CD8-positive, alpha-beta memory T cell (primary cell): ENCODE measurements at regions not wholly inside any gene's neighbourhood (a gene's known extent, or its start where the extent isn't known, plus 50 kb on each side); places are given as distances from the start of the nearest gene placed in this dataset.

Source experiments
- CTCF ChIA-PET: fragments of 350-600 bp; sonication (Branson Sonifier 250); formaldehyde crosslinking; loops from one replicate; lab custom pipeline; 2021; ENCODE audit warnings: antibody characterized with exemption; lab: Charles Lee
- POLR2A ChIA-PET: fragments of 350-600 bp; sonication (Branson Sonifier 250); formaldehyde crosslinking; loops from one replicate; lab custom pipeline; 2021; ENCODE audit warnings: antibody characterized with exemption; lab: Charles Lee
- DNase-seq, 5 donors: peaks; one replicate each; pipeline versions ENCODE4 v3.0.0 to v3.0.0-alpha.2; 2020 to 2022; ENCODE audit warnings: mixed read lengths in 1 of 5
- H3K27ac ChIP-seq: one replicate; pipeline ENCODE4 v1.7.0; 2013; ENCODE audit warnings: low read depth, mild to moderate bottlenecking, low read length, moderate library complexity
- H3K27me3 ChIP-seq: 2 replicates; pipeline ENCODE4 v1.7.0; 2013; ENCODE audit warnings: low read length, mild to moderate bottlenecking; ENCODE audit not compliant: insufficient read depth, poor library complexity, severe bottlenecking
- H3K36me3 ChIP-seq: 2 replicates; pipeline ENCODE4 v1.7.0; 2013; ENCODE audit warnings: mild to moderate bottlenecking, low read length, moderate library complexity; ENCODE audit not compliant: insufficient read depth
- H3K4me1 ChIP-seq: 2 replicates; pipeline ENCODE4 v1.7.0; 2013; ENCODE audit warnings: mild to moderate bottlenecking, low read length, moderate library complexity; ENCODE audit not compliant: insufficient read depth
- H3K4me3 ChIP-seq: 2 replicates; pipeline ENCODE4 v1.7.0; 2013; ENCODE audit warnings: mild to moderate bottlenecking, low read length
- H3K9me3 ChIP-seq: 2 replicates; pipeline ENCODE4 v1.7.0; 2013; ENCODE audit warnings: mild to moderate bottlenecking, low read length
- H3K27ac Mint-ChIP-seq, 8 donors: one replicate each; pipeline ENCODE4 v1.8.0; 2020 to 2021; ENCODE audit warnings: mixed read lengths in 8 of 8, mild to moderate bottlenecking in 6 of 8, inconsistent platforms in 3 of 8, moderate library complexity in 3 of 8
- H3K27me3 Mint-ChIP-seq, 2 donors: one replicate each; pipeline ENCODE4 v1.8.0; 2020 to 2021; ENCODE audit warnings: mixed read lengths in 2 of 2, mild to moderate bottlenecking in 1 of 2, moderate library complexity in 1 of 2
- H3K36me3 Mint-ChIP-seq, 3 donors: one replicate each; pipeline ENCODE4 v1.8.0; 2020 to 2021; ENCODE audit warnings: mixed read lengths in 3 of 3, inconsistent platforms in 1 of 3, mild to moderate bottlenecking in 1 of 3
- H3K4me1 Mint-ChIP-seq, 3 donors: one replicate each; pipeline ENCODE4 v1.8.0; 2020 to 2021; ENCODE audit warnings: mixed read lengths in 3 of 3, inconsistent platforms in 1 of 3, mild to moderate bottlenecking in 1 of 3
- H3K4me3 Mint-ChIP-seq, 7 donors: one replicate each; pipeline ENCODE4 v1.8.0; 2020 to 2021; ENCODE audit warnings: mixed read lengths in 7 of 7, mild to moderate bottlenecking in 6 of 7, moderate library complexity in 4 of 7, inconsistent platforms in 2 of 7
- H3K9me3 Mint-ChIP-seq, 5 donors: one replicate each; pipeline ENCODE4 v1.8.0; 2020 to 2022; ENCODE audit warnings: mixed read lengths in 5 of 5, mild to moderate bottlenecking in 3 of 5, moderate library complexity in 2 of 5, inconsistent platforms in 1 of 5

DNA sequence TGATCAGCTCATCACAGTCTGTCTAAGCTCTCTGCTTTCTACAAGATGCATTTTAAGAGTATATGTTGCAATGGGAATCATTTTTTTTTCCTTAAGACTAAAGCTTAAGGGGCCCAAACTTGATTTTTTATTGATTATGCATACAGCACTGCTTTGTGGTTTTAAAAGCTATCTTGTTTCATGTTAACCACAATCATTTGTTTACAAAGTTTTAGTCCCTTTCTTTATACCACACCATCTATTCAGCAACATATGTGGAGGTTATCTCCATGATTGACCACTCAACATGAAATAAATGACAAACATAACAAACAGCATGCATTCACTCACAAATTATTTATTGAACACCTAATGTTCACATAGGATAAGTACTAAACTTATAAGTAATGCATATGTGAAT, 119.1 kb downstream of the FHL5 start:
- CTCF ChIA-PET: no interaction called here

DNA sequence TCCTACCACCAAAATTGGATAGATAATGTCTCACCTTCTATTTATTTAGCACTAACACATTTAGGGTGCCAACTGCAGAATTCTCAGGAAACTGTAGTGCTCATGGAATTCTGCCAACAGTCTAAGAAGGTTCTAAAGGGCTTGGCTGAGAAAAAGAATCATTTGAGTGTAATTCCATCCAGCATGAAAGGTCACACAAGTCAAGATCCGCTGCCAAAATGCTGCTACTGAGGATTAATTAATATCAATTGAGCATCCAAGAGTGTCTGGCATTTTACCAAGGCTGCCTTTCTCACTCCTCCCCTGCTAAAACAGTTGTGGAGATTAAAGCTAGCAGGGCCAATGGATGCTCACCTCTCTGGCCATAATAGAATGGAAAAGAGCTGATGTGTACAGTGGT, 112.7 kb downstream of the FHL5 start:
- Mint-ChIP-seq H3K36me3 (no peaks in the 10 kb centered on the region), H3K4me1 (no peaks in the 10 kb centered on the region), H3K27me3 (peaks cover 0 to 5% of the 10 kb centered on the region in 2 donors), H3K27ac (no peak overlapping the region), H3K9me3 (peaks cover 0 to 2% (median 0%) of the 10 kb centered on the region in 5 donors), H3K4me3 (no peak overlapping the region)
- Histone ChIP-seq H3K36me3 (no peaks in the 10 kb centered on the region), H3K27me3 (no peaks in the 10 kb centered on the region), H3K4me1 (no peaks in the 10 kb centered on the region), H3K9me3 (no peaks in the 10 kb centered on the region), H3K4me3 (no peak overlapping the region), H3K27ac (no peak overlapping the region)
- no peak for DNase-seq
- ChIA-PET CTCF (no interaction called here), POLR2A (no interaction called here)

More for the DNA sequence above, 119.1 kb downstream of the FHL5 start:
- Mint-ChIP-seq H3K9me3 (no peaks in the 10 kb centered on the region), H3K27ac (no peak overlapping the region), H3K4me1 (no peaks in the 10 kb centered on the region), H3K4me3 (no peak overlapping the region), H3K36me3 (peaks cover 0 to 2% (median 0%) of the 10 kb centered on the region in 3 donors), H3K27me3 (peaks cover 0 to 3% of the 10 kb centered on the region in 2 donors)
- no peak for DNase-seq
- no peak overlapping the region for H3K4me3 ChIP-seq
- H3K27ac ChIP-seq: no peak overlapping the region
- H3K36me3 ChIP-seq: no peaks in the 10 kb centered on the region
- H3K9me3 ChIP-seq: no peaks in the 10 kb centered on the region
- H3K27me3 ChIP-seq: no peaks in the 10 kb centered on the region
- no peaks in the 10 kb centered on the region for H3K4me1 ChIP-seq
- POLR2A ChIA-PET: no interaction called here
